ENCODE measurements at regions not wholly inside any gene's neighbourhood (a gene's known extent, or its start where the extent isn't known, plus 50 kb on each side); places are given as distances from the start of the nearest gene placed in this dataset.

- DNase-seq: no peak
- Mint-ChIP-seq H3K36me3 (ENCODE audit: low read depth) (no peaks in the 10 kb centered on the region), H3K27ac (no peak overlapping the region), H3K27me3 (ENCODE audit: insufficient read depth) (peaks cover 8% of the 10 kb centered on the region), H3K9me3 (no peaks in the 10 kb centered on the region), H3K4me3 (no peak overlapping the region), H3K4me1 (ENCODE audit: low read depth) (no peaks in the 10 kb centered on the region)
- TF ChIP-seq CTCF (IDR thresholded peaks at IDR 0.05): no peak
Measured at GRCh38 chr7:73970801-73971229, 57.2 kb upstream of the ELN start.

DNA sequence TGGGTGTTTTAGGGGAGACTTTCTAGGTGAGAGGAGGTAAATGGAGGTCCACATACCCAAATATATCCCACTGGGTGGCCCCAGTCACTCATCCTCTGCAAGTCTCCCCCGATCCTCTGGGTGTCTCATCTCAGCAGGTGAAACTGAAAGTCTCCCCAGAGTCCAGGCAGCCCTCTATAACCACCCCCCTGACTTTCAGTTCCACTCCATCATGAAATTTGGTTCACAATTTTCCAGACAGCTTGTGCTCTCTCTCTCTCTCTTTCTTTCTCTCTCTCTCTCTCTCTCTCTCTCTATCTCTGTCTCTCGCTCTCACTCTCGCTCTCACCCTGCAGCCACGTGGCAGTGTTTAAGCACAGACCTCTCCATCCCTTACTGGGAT is 56.7 kb upstream of the ELN start:
- no peaks in the 10 kb centered on the region for H3K36me3 Mint-ChIP-seq (ENCODE audit: low read depth)
- H3K4me1 Mint-ChIP-seq (ENCODE audit: low read depth): no peaks in the 10 kb centered on the region
- no peak overlapping the region for H3K27ac Mint-ChIP-seq
- TF ChIP-seq CTCF (IDR thresholded peaks at IDR 0.05): no peak
- H3K4me3 Mint-ChIP-seq: no peak overlapping the region
- H3K27me3 Mint-ChIP-seq (ENCODE audit: insufficient read depth): peaks cover 8% of the 10 kb centered on the region
- no peak for DNase-seq
- no peaks in the 10 kb centered on the region for H3K9me3 Mint-ChIP-seq

DNA sequence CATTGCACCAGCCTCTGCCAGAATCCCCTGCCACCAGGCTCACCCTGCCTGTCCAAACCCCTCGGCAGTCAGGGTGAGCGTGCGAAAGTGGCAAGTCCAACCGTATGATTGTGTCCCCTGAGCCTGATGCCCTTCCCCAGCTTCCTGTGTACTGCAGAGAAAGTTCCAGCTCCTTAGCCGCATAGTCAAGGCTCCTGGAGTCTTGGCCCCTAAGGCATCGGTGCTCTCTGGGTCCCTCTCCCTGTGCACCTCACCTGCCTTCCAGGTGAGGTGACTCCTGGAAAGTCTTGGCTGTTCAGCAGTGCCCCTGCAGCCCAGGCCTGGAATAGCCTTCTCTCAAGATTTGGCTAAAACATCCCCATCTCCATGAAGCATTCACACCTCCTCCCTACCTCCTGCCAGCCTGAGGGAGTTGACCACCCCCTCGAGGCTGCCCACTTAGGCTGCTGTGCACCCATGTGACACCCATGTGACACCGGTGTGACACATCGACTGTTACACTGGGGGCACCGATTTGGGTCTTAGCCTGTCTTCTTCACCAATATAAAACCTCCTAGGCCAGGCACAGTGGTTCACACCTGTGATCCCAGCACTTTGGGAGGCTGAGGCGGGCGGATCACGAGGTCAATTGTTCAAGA is 56.1 kb upstream of the ELN start:
- DNase-seq: no peak
- no peak for TF ChIP-seq CTCF (IDR thresholded peaks at IDR 0.05)
- H3K4me3 Mint-ChIP-seq: no peak overlapping the region
- H3K36me3 Mint-ChIP-seq (ENCODE audit: low read depth): no peaks in the 10 kb centered on the region
- H3K9me3 Mint-ChIP-seq: no peaks in the 10 kb centered on the region
- H3K4me1 Mint-ChIP-seq (ENCODE audit: low read depth): no peaks in the 10 kb centered on the region
- H3K27ac Mint-ChIP-seq: no peak overlapping the region
- H3K27me3 Mint-ChIP-seq (ENCODE audit: insufficient read depth): peaks cover 8% of the 10 kb centered on the region

GRCh38 chr7:73972614-73973013 is 55.4 kb upstream of the ELN start:
- no peak for TF ChIP-seq CTCF (IDR thresholded peaks at IDR 0.05)
- Mint-ChIP-seq H3K27ac (no peak overlapping the region), H3K27me3 (ENCODE audit: insufficient read depth) (peaks cover 8% of the 10 kb centered on the region), H3K36me3 (ENCODE audit: low read depth) (no peaks in the 10 kb centered on the region), H3K4me1 (ENCODE audit: low read depth) (0 out of 2 replicates have a peak, but pooled peaks cover under 1% of the 10 kb centered on the region), H3K9me3 (no peaks in the 10 kb centered on the region), H3K4me3 (no peak overlapping the region)
- no peak for DNase-seq

DNA sequence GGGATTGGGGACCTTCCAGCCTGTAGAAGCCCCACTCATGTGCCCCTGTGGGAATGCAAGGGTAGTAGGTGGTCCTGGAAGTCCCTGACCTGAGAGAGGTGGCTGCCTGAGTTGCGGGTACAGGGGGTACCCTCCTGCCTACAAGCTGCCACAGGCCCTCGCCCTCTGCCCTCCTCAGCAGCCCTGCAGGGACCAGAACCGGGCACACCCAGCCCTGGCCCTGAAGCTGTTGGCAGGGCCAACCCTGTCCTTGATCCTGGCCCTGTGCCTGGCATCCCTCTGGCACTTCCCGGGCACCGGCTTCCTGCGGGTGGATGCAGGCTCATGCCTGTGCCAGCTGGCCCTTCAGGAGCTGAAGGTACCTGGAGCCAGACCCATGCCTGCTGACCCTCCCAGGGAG is 54.9 kb upstream of the ELN start:
- TF ChIP-seq CTCF (IDR thresholded peaks at IDR 0.05): no peak
- Mint-ChIP-seq H3K27me3 (ENCODE audit: insufficient read depth) (peaks cover 8% of the 10 kb centered on the region), H3K4me1 (ENCODE audit: low read depth) (peaks cover 5% of the 10 kb centered on the region; the same call in 1 of the 2 replicates), H3K36me3 (ENCODE audit: low read depth) (no peaks in the 10 kb centered on the region), H3K9me3 (no peaks in the 10 kb centered on the region), H3K4me3 (no peak overlapping the region), H3K27ac (no peak overlapping the region)
- DNase-seq: no peak

Data from HFFc6 (cell line).